Keratinocyte (primary cell): ENCODE measurements at regions not wholly inside any gene's neighbourhood (a gene's known extent, or its start where the extent isn't known, plus 50 kb on each side); places are given as distances from the start of the nearest gene placed in this dataset.
A peak's percentile ranks its signal among the peaks of the same experiment; 100 is the strongest.

Source experiments
- DNase-seq: peaks from one replicate; pipeline ENCODE4 v3.0.0-alpha.2; 2011; ENCODE audit warnings: low read depth, missing footprints, low spot score
- FAIRE-seq: peaks from 2 replicates; lab custom pipeline; 2011; peaks lifted over from hg19 to GRCh38; lab: Jason Lieb, UNC
- H2AFZ ChIP-seq: 2 replicates; pipeline ENCODE4 v1.6.0; 2012; ENCODE audit warnings: low read length, control low read depth, inconsistent platforms; ENCODE audit not compliant: control insufficient read depth
- H3K27ac ChIP-seq: 2 replicates; pipeline ENCODE4 v1.5.1; 2011; ENCODE audit warnings: low read length; ENCODE audit not compliant: control insufficient read depth, insufficient read depth
- H3K27me3 ChIP-seq: 3 replicates; pipeline ENCODE4 v1.6.0; 2011; ENCODE audit warnings: low read length; ENCODE audit not compliant: control insufficient read depth, insufficient read depth; ENCODE audit errors: extremely low read depth
- H3K36me3 ChIP-seq, 2 experiments: 2 replicates in 1 of 2; 3 replicates in 1 of 2; pipeline ENCODE4 v1.5.1; 2011; ENCODE audit warnings: low read length in 2 of 2, mild to moderate bottlenecking in 1 of 2; ENCODE audit not compliant: control insufficient read depth in 2 of 2, insufficient read depth in 2 of 2; ENCODE audit errors: extremely low read depth in 1 of 2
- H3K4me1 ChIP-seq: 3 replicates; pipeline ENCODE4 v1.5.1; 2011; ENCODE audit warnings: low read length; ENCODE audit not compliant: control insufficient read depth, insufficient read depth; ENCODE audit errors: extremely low read depth
- H3K4me2 ChIP-seq: 3 replicates; pipeline ENCODE4 v1.6.0; 2011; ENCODE audit warnings: low read depth, low read length; ENCODE audit not compliant: control insufficient read depth, insufficient read depth; ENCODE audit errors: extremely low read depth
- H3K4me3 ChIP-seq, 3 experiments: fragments of 200-600 bp in 1 of 3; sonication (generic) in 1 of 3; 2 replicates in 2 of 3; 3 replicates in 1 of 3; pipeline ENCODE4 v1.5.1; 2011 to 2016; ENCODE audit warnings: low read length in 3 of 3, mild to moderate bottlenecking in 3 of 3, control low read depth in 2 of 3, inconsistent platforms in 1 of 3, low read depth in 1 of 3, mixed read lengths in 1 of 3, mixed run types in 1 of 3, moderate library complexity in 1 of 3; ENCODE audit not compliant: control insufficient read depth in 2 of 3, insufficient read depth in 2 of 3; ENCODE audit errors: extremely low read depth in 1 of 3
- H3K79me2 ChIP-seq: 2 replicates; pipeline ENCODE4 v1.6.0; 2012; ENCODE audit warnings: low read length; ENCODE audit not compliant: control insufficient read depth, insufficient read depth
- H3K9ac ChIP-seq: 3 replicates; pipeline ENCODE4 v1.6.0; 2011; ENCODE audit warnings: low read length; ENCODE audit not compliant: control insufficient read depth, insufficient read depth; ENCODE audit errors: extremely low read depth
- H3K9me1 ChIP-seq: 3 replicates; pipeline ENCODE4 v1.6.0; 2011; ENCODE audit warnings: low read length; ENCODE audit not compliant: control insufficient read depth, insufficient read depth; ENCODE audit errors: extremely low read depth
- H3K9me3 ChIP-seq: 2 replicates; pipeline ENCODE4 v1.5.1; 2012; ENCODE audit warnings: low read depth, low read length; ENCODE audit not compliant: control insufficient read depth
- H4K20me1 ChIP-seq: 3 replicates; pipeline ENCODE4 v1.6.0; 2011; ENCODE audit warnings: low read length; ENCODE audit not compliant: control insufficient read depth, insufficient read depth; ENCODE audit errors: extremely low read depth
- CTCF ChIP-seq, 3 experiments: IDR thresholded peaks in 1 of 3; conservative IDR thresholded peaks in 1 of 3; optimal IDR thresholded peaks in 1 of 3; 2 replicates in 2 of 3; 3 replicates in 1 of 3; pipeline versions ENCODE3 to v1.5.1; 2011; ENCODE audit warnings: low read length in 3 of 3, mild to moderate bottlenecking in 3 of 3, moderate library complexity in 2 of 3, control low read depth in 1 of 3, inconsistent platforms in 1 of 3; ENCODE audit not compliant: insufficient read depth in 2 of 3; ENCODE audit errors: extremely low read depth in 1 of 3
- EZH2 ChIP-seq: IDR thresholded peaks from one replicate; pipeline ENCODE4 v1.6.1; 2012; ENCODE audit warnings: inconsistent platforms, mild to moderate bottlenecking, low read length, moderate library complexity
- dilution Hi-C: fragments of 300-500 bp; cut with MboI; formaldehyde crosslinking; loops from one replicate; pipeline ENCODE4 v1.7.0; 2020; ENCODE audit warnings: low sequenced_read_pairs; ENCODE audit not compliant: extremely low pct_ligation_motif_present

GRCh38 chr2:100745604-100746003 is 74.3 kb upstream of the NPAS2 start:
- dilution Hi-C loops: no loop called here
- no peaks in the 10 kb centered on the region for H3K79me2 ChIP-seq

GRCh38 chr2:100747551-100747950 is 72.4 kb upstream of the NPAS2 start:
- no peak overlapping the region for H2AFZ ChIP-seq
- H3K9me1 ChIP-seq: no peaks in the 10 kb centered on the region
- H3K9me3 ChIP-seq: no peaks in the 10 kb centered on the region
- H3K9ac ChIP-seq: no peak overlapping the region
- no peak overlapping the region for H3K27ac ChIP-seq
- dilution Hi-C loops: no loop called here
- no peak overlapping the region for H3K4me2 ChIP-seq
- H3K4me1 ChIP-seq: peaks cover 25% of the 10 kb centered on the region
- peak; percentile 46 for FAIRE-seq
- H4K20me1 ChIP-seq: no peaks in the 10 kb centered on the region
- H3K27me3 ChIP-seq: no peaks in the 10 kb centered on the region
- no peak overlapping the region for H3K4me3 ChIP-seq
- H3K79me2 ChIP-seq: no peaks in the 10 kb centered on the region
- DNase-seq: no peak
- no peaks in the 10 kb centered on the region for H3K36me3 ChIP-seq
- no peak for TF ChIP-seq CTCF (optimal IDR thresholded peaks at IDR 0.05 in 1 of 3, IDR thresholded peaks at IDR 0.05 in 1 of 3, conservative IDR thresholded peaks at IDR 0.05 in 1 of 3; ENCODE audit: extremely low read depth in 1 of 3, insufficient read depth in 2 of 3, low read length in 3 of 3)
- no peak for TF ChIP-seq EZH2

More at GRCh38 chr2:100745604-100746003, 74.3 kb upstream of the NPAS2 start:
- H3K9me3 ChIP-seq: no peaks in the 10 kb centered on the region
- no peak for FAIRE-seq
- H3K4me3 ChIP-seq: no peak overlapping the region
- H4K20me1 ChIP-seq: no peaks in the 10 kb centered on the region
- H3K27ac ChIP-seq: no peak overlapping the region
- peaks cover 22% of the 10 kb centered on the region for H3K4me1 ChIP-seq
- no peak for DNase-seq
- no peak overlapping the region for H3K9ac ChIP-seq
- no peaks in the 10 kb centered on the region for H3K27me3 ChIP-seq
- no peaks in the 10 kb centered on the region for H3K36me3 ChIP-seq
- no peak overlapping the region for H3K4me2 ChIP-seq
- TF ChIP-seq CTCF (optimal IDR thresholded peaks at IDR 0.05 in 1 of 3, IDR thresholded peaks at IDR 0.05 in 1 of 3, conservative IDR thresholded peaks at IDR 0.05 in 1 of 3; ENCODE audit: extremely low read depth in 1 of 3, insufficient read depth in 2 of 3, low read length in 3 of 3) (no peak), EZH2 (no peak)
- no peaks in the 10 kb centered on the region for H3K9me1 ChIP-seq
- no peak overlapping the region for H2AFZ ChIP-seq
